ENCODE measurements at regions not wholly inside any gene's neighbourhood (a gene's known extent, or its start where the extent isn't known, plus 50 kb on each side); places are given as distances from the start of the nearest gene placed in this dataset.

GRCh38 chr1:37125295-37125694, 91.0 kb upstream of the GRIK3 start:
- no peak for TF ChIP-seq CTCF (IDR thresholded peaks at IDR 0.05; ENCODE audit: insufficient read depth, low read depth, low read length, missing control alignments)
- no peak for DNase-seq (ENCODE audit: low read depth)
- H3K4me3 ChIP-seq (ENCODE audit: low read length) = no peak overlapping the region

GRCh38 chr1:37127254-37127748, 93.0 kb upstream of the GRIK3 start:
- no peak for TF ChIP-seq CTCF (IDR thresholded peaks at IDR 0.05; ENCODE audit: insufficient read depth, low read depth, low read length, missing control alignments)
- H3K4me3 ChIP-seq (ENCODE audit: low read length) = no peak overlapping the region
- DNase-seq (ENCODE audit: low read depth) = no peak

GRCh38 chr1:37128091-37128490, 93.8 kb upstream of the GRIK3 start:
- DNase-seq (ENCODE audit: low read depth) = no peak
- no peak overlapping the region for H3K4me3 ChIP-seq (ENCODE audit: low read length)
- no peak for TF ChIP-seq CTCF (IDR thresholded peaks at IDR 0.05; ENCODE audit: insufficient read depth, low read depth, low read length, missing control alignments)

GRCh38 chr1:37130221-37130948, 96.1 kb upstream of the GRIK3 start:
- H3K4me3 ChIP-seq (ENCODE audit: low read length) = no peak overlapping the region
- TF ChIP-seq CTCF (IDR thresholded peaks at IDR 0.05; ENCODE audit: insufficient read depth, low read depth, low read length, missing control alignments) = no peak
- no peak for DNase-seq (ENCODE audit: low read depth)

- H3K4me3 ChIP-seq (ENCODE audit: low read length) = no peak overlapping the region
- TF ChIP-seq CTCF (IDR thresholded peaks at IDR 0.05; ENCODE audit: insufficient read depth, low read depth, low read length, missing control alignments) = no peak
Measured at GRCh38 chr1:37131281-37131680, 97.0 kb upstream of the GRIK3 start.

GRCh38 chr1:37133276-37134145, 99.2 kb upstream of the GRIK3 start:
- DNase-seq (ENCODE audit: low read depth) = no peak
- H3K4me3 ChIP-seq (ENCODE audit: low read length) = no peak overlapping the region
- TF ChIP-seq CTCF (IDR thresholded peaks at IDR 0.05; ENCODE audit: insufficient read depth, low read depth, low read length, missing control alignments) = no peak

More at GRCh38 chr1:37131281-37131680, 97.0 kb upstream of the GRIK3 start:
- DNase-seq (ENCODE audit: low read depth) = no peak
